GM23338 (cell line): ENCODE measurements at regions not wholly inside any gene's neighbourhood (a gene's known extent, or its start where the extent isn't known, plus 50 kb on each side); places are given as distances from the start of the nearest gene placed in this dataset.

Source experiments
- CREB1 ChIP-seq: fragments of 250-450 bp; sonication (Bioruptor Pico); IDR thresholded peaks from 2 replicates; pipeline ENCODE4 v1.5.0; 2020; ENCODE audit warnings: low read depth, mild to moderate bottlenecking, moderate library complexity
- CTCF ChIP-seq, 2 experiments: fragments of 200-600 bp in 1 of 2; sonication (generic) in 1 of 2; conservative IDR thresholded peaks; 2 replicates each; pipeline versions ENCODE4 v1.5.1 to v1.6.1; 2016 to 2017; ENCODE audit warnings: antibody characterized with exemption in 2 of 2, low read depth in 2 of 2, mild to moderate bottlenecking in 2 of 2, moderate library complexity in 1 of 2
- EZH2 ChIP-seq: fragments of 200-600 bp; sonication (generic); IDR thresholded peaks from one replicate; pipeline ENCODE4 v1.8.0; 2017; ENCODE audit warnings: antibody characterized with exemption, mild to moderate bottlenecking, low read depth; ENCODE audit not compliant: unreplicated experiment
- EZH2phosphoT487 ChIP-seq: fragments of 200-600 bp; sonication (generic); IDR thresholded peaks from one replicate; pipeline ENCODE4 v1.8.1; 2018; ENCODE audit warnings: antibody characterized with exemption; ENCODE audit not compliant: unreplicated experiment
- JUNB ChIP-seq: IDR thresholded peaks from one replicate; pipeline ENCODE4 v1.6.1; 2016; ENCODE audit warnings: antibody characterized with exemption; ENCODE audit not compliant: unreplicated experiment
- NANOG ChIP-seq: IDR thresholded peaks from 2 replicates; pipeline ENCODE4 v1.6.1; 2016; ENCODE audit warnings: antibody characterized with exemption, borderline replicate concordance
- POLR2AphosphoS5 ChIP-seq: IDR thresholded peaks from 2 replicates; pipeline ENCODE4 v1.6.1; 2016; ENCODE audit warnings: antibody characterized with exemption, low read depth
- STAT1 ChIP-seq: IDR thresholded peaks from one replicate; pipeline ENCODE4 v1.6.1; 2016; ENCODE audit warnings: antibody characterized with exemption; ENCODE audit not compliant: unreplicated experiment
- ZNF331 ChIP-seq: fragments of 250-450 bp; sonication (Bioruptor Pico); IDR thresholded peaks from 2 replicates; pipeline ENCODE4 v1.5.0; 2020; ENCODE audit warnings: low read depth, mild to moderate bottlenecking, moderate library complexity
- TF ChIP-seq, protein P1 (sequence below): IDR thresholded peaks from one replicate; pipeline ENCODE4 v1.6.1; 2018; ENCODE audit warnings: antibody characterized with exemption; ENCODE audit not compliant: unreplicated experiment

DNA sequence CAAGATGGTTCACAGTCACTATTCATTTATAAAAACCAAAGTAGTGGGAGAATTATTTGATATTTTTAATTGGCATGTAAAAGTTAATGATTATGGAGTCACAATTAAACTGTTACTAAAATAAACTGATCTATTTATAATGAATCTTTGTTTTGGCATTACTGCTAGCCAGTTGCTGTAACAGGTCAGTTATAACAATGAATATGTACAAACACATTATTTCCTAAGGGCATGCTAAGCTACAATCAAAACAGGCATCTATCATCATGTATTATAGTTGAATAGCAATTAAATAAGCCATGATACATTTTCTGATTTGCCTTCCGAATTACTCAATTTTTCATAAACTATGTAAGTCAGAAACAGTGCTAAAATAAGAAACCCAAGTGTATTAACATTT is 518.3 kb downstream of the SLC16A7 start:
- TF ChIP-seq POLR2AphosphoS5 = no peak
- TF ChIP-seq CTCF (conservative IDR thresholded peaks at IDR 0.05; ENCODE audit: low read depth in 2 of 2) = no peak
- TF ChIP-seq, protein P1, sequence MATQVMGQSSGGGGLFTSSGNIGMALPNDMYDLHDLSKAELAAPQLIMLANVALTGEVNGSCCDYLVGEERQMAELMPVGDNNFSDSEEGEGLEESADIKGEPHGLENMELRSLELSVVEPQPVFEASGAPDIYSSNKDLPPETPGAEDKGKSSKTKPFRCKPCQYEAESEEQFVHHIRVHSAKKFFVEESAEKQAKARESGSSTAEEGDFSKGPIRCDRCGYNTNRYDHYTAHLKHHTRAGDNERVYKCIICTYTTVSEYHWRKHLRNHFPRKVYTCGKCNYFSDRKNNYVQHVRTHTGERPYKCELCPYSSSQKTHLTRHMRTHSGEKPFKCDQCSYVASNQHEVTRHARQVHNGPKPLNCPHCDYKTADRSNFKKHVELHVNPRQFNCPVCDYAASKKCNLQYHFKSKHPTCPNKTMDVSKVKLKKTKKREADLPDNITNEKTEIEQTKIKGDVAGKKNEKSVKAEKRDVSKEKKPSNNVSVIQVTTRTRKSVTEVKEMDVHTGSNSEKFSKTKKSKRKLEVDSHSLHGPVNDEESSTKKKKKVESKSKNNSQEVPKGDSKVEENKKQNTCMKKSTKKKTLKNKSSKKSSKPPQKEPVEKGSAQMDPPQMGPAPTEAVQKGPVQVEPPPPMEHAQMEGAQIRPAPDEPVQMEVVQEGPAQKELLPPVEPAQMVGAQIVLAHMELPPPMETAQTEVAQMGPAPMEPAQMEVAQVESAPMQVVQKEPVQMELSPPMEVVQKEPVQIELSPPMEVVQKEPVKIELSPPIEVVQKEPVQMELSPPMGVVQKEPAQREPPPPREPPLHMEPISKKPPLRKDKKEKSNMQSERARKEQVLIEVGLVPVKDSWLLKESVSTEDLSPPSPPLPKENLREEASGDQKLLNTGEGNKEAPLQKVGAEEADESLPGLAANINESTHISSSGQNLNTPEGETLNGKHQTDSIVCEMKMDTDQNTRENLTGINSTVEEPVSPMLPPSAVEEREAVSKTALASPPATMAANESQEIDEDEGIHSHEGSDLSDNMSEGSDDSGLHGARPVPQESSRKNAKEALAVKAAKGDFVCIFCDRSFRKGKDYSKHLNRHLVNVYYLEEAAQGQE = no peak
- TF ChIP-seq EZH2phosphoT487 = no peak
- TF ChIP-seq CREB1 = no peak
- no peak for TF ChIP-seq EZH2
- TF ChIP-seq STAT1 = no peak
- TF ChIP-seq JUNB = no peak
- TF ChIP-seq NANOG = no peak
- TF ChIP-seq ZNF331 = no peak
